ENCODE measurements at regions not wholly inside any gene's neighbourhood (a gene's known extent, or its start where the extent isn't known, plus 50 kb on each side); places are given as distances from the start of the nearest gene placed in this dataset.

GRCh38 chr16:26744430-26744829 is 322.3 kb upstream of the C16orf82 start:
- BruUV-seq (replicated peaks) = no TSS peak
- POLR2A ChIA-PET = no interaction called here
- Mint-ChIP-seq H3K36me3 (ENCODE audit: insufficient read depth, unreplicated experiment) (no peaks in the 10 kb centered on the region), H3K27me3 (ENCODE audit: insufficient read depth, unreplicated experiment) (peaks cover 7% of the 10 kb centered on the region), H3K4me3 (ENCODE audit: unreplicated experiment) (no peak overlapping the region), H3K27ac (ENCODE audit: unreplicated experiment) (no peak overlapping the region), H3K9me3 (ENCODE audit: unreplicated experiment) (no peaks in the 10 kb centered on the region), H3K4me1 (ENCODE audit: low read depth, unreplicated experiment) (no peaks in the 10 kb centered on the region)
- intact Hi-C loops (cut with micrococcal nuclease; ENCODE audit: unreplicated experiment) = no loop called here
- CTCF ChIA-PET = no interaction called here
- Histone ChIP-seq H3K27me3 (replicated peaks; ENCODE audit: control insufficient read depth, insufficient read depth, low read length) (no peaks in the 10 kb centered on the region), H3K4me1 (no peaks in the 10 kb centered on the region), H3K4me3 (ENCODE audit: low read depth, low read length) (no peak overlapping the region), H3K36me3 (ENCODE audit: control insufficient read depth, insufficient read depth, low read length) (no peaks in the 10 kb centered on the region), H3K9me3 (no peaks in the 10 kb centered on the region)
- no peak for DNase-seq
- no peak for TF ChIP-seq CTCF (IDR thresholded peaks at IDR 0.05; ENCODE audit: insufficient read depth in 1 of 2, low read depth in 1 of 2, low read length in 1 of 2, severe bottlenecking in 1 of 2, unreplicated experiment in 1 of 2)

GRCh38 chr16:26747760-26748159 is 319.0 kb upstream of the C16orf82 start:
- H3K4me1 ChIP-seq = no peaks in the 10 kb centered on the region
- no peak overlapping the region for H3K27ac Mint-ChIP-seq (ENCODE audit: unreplicated experiment)
- no peaks in the 10 kb centered on the region for H3K4me1 Mint-ChIP-seq (ENCODE audit: low read depth, unreplicated experiment)
- BruUV-seq (replicated peaks) = no TSS peak
- TF ChIP-seq CTCF (IDR thresholded peaks at IDR 0.05; ENCODE audit: insufficient read depth in 1 of 2, low read depth in 1 of 2, low read length in 1 of 2, severe bottlenecking in 1 of 2, unreplicated experiment in 1 of 2) = no peak
- no peak overlapping the region for H3K4me3 Mint-ChIP-seq (ENCODE audit: unreplicated experiment)
- intact Hi-C loops (cut with micrococcal nuclease; ENCODE audit: unreplicated experiment) = no loop called here
- no peaks in the 10 kb centered on the region for H3K9me3 ChIP-seq
- no peaks in the 10 kb centered on the region for H3K27me3 ChIP-seq (replicated peaks; ENCODE audit: control insufficient read depth, insufficient read depth, low read length)
- no peak for DNase-seq
- H3K36me3 Mint-ChIP-seq (ENCODE audit: insufficient read depth, unreplicated experiment) = no peaks in the 10 kb centered on the region
- no peaks in the 10 kb centered on the region for H3K9me3 Mint-ChIP-seq (ENCODE audit: unreplicated experiment)
- no peaks in the 10 kb centered on the region for H3K36me3 ChIP-seq (ENCODE audit: control insufficient read depth, insufficient read depth, low read length)
- POLR2A ChIA-PET = no interaction called here
- CTCF ChIA-PET = no interaction called here
- H3K27me3 Mint-ChIP-seq (ENCODE audit: insufficient read depth, unreplicated experiment) = peaks cover 10% of the 10 kb centered on the region
- no peak overlapping the region for H3K4me3 ChIP-seq (ENCODE audit: low read depth, low read length)

GRCh38 chr16:26749072-26749471 is 317.7 kb upstream of the C16orf82 start:
- no peaks in the 10 kb centered on the region for H3K36me3 Mint-ChIP-seq (ENCODE audit: insufficient read depth, unreplicated experiment)
- no peak overlapping the region for H3K4me3 Mint-ChIP-seq (ENCODE audit: unreplicated experiment)
- Histone ChIP-seq H3K4me3 (ENCODE audit: low read depth, low read length) (no peak overlapping the region), H3K36me3 (ENCODE audit: control insufficient read depth, insufficient read depth, low read length) (no peaks in the 10 kb centered on the region), H3K9me3 (no peaks in the 10 kb centered on the region), H3K27me3 (replicated peaks; ENCODE audit: control insufficient read depth, insufficient read depth, low read length) (no peaks in the 10 kb centered on the region), H3K4me1 (no peaks in the 10 kb centered on the region)
- ChIA-PET POLR2A (no interaction called here), CTCF (no interaction called here)
- H3K27ac Mint-ChIP-seq (ENCODE audit: unreplicated experiment) = no peak overlapping the region
- H3K27me3 Mint-ChIP-seq (ENCODE audit: insufficient read depth, unreplicated experiment) = peaks cover 10% of the 10 kb centered on the region
- no peaks in the 10 kb centered on the region for H3K9me3 Mint-ChIP-seq (ENCODE audit: unreplicated experiment)
- H3K4me1 Mint-ChIP-seq (ENCODE audit: low read depth, unreplicated experiment) = no peaks in the 10 kb centered on the region
- no peak for TF ChIP-seq CTCF (IDR thresholded peaks at IDR 0.05; ENCODE audit: insufficient read depth in 1 of 2, low read depth in 1 of 2, low read length in 1 of 2, severe bottlenecking in 1 of 2, unreplicated experiment in 1 of 2)
- DNase-seq = no peak
- no TSS peak for BruUV-seq (replicated peaks)
- intact Hi-C loops (cut with micrococcal nuclease; ENCODE audit: unreplicated experiment) = no loop called here
